ENCODE measurements at regions not wholly inside any gene's neighbourhood (a gene's known extent, or its start where the extent isn't known, plus 50 kb on each side); places are given as distances from the start of the nearest gene placed in this dataset.

GRCh38 chr1:192741095-192741494 is 67.7 kb upstream of the RGS2 start:
- no peak overlapping the region for H3K27ac ChIP-seq (replicated peaks)
- TF ChIP-seq CTCF (IDR thresholded peaks at IDR 0.05; ENCODE audit: borderline replicate concordance), result no peak
- no peaks in the 10 kb centered on the region for H3K27me3 ChIP-seq (ENCODE audit: low read depth)
- no peak overlapping the region for H3K4me3 ChIP-seq
- H3K4me1 ChIP-seq, result peaks cover 5% of the 10 kb centered on the region
- H3K9me3 ChIP-seq (replicated peaks), result peaks cover 11% of the 10 kb centered on the region
- no peaks in the 10 kb centered on the region for H3K36me3 ChIP-seq
- DNase-seq, result no peak
- intact Hi-C loops (cut with micrococcal nuclease), result no loop called here

GRCh38 chr1:192747301-192747700 is 61.5 kb upstream of the RGS2 start:
- peaks cover 26% of the 10 kb centered on the region for H3K4me1 ChIP-seq
- no peak overlapping the region for H3K27ac ChIP-seq (replicated peaks)
- H3K27me3 ChIP-seq (ENCODE audit: low read depth), result no peaks in the 10 kb centered on the region
- H3K9me3 ChIP-seq (replicated peaks), result no peaks in the 10 kb centered on the region
- H3K36me3 ChIP-seq, result no peaks in the 10 kb centered on the region
- TF ChIP-seq CTCF (IDR thresholded peaks at IDR 0.05; ENCODE audit: borderline replicate concordance), result no peak
- intact Hi-C loops (cut with micrococcal nuclease), result no loop called here
- no peak overlapping the region for H3K4me3 ChIP-seq
- no peak for DNase-seq

- Histone ChIP-seq H3K9me3 (replicated peaks) (no peaks in the 10 kb centered on the region), H3K4me1 (peaks cover 26% of the 10 kb centered on the region), H3K27me3 (ENCODE audit: low read depth) (no peaks in the 10 kb centered on the region), H3K4me3 (no peak overlapping the region), H3K27ac (replicated peaks) (no peak overlapping the region), H3K36me3 (no peaks in the 10 kb centered on the region)
- intact Hi-C loops (cut with micrococcal nuclease), result no loop called here
- no peak for TF ChIP-seq CTCF (IDR thresholded peaks at IDR 0.05; ENCODE audit: borderline replicate concordance)
- no peak for DNase-seq
These were observed 60.9 kb upstream of the RGS2 start for GRCh38 chr1:192747943-192748342.

- Histone ChIP-seq H3K36me3 (no peaks in the 10 kb centered on the region), H3K9me3 (replicated peaks) (no peaks in the 10 kb centered on the region), H3K4me1 (peaks cover 26% of the 10 kb centered on the region), H3K4me3 (no peak overlapping the region), H3K27ac (replicated peaks) (peak overlapping the region; percentile 68), H3K27me3 (ENCODE audit: low read depth) (no peaks in the 10 kb centered on the region)
- TF ChIP-seq CTCF (IDR thresholded peaks at IDR 0.05; ENCODE audit: borderline replicate concordance), result no peak
- no peak for DNase-seq
- intact Hi-C loops (cut with micrococcal nuclease), result no loop called here
These were observed 59.5 kb upstream of the RGS2 start for GRCh38 chr1:192749349-192749748.

GRCh38 chr1:192751260-192751659 is 57.6 kb upstream of the RGS2 start:
- H3K4me3 ChIP-seq, result no peak overlapping the region
- intact Hi-C loops (cut with micrococcal nuclease), result no loop called here
- TF ChIP-seq CTCF (IDR thresholded peaks at IDR 0.05; ENCODE audit: borderline replicate concordance), result no peak

GRCh38 chr1:192756314-192756713 is 52.5 kb upstream of the RGS2 start:
- no peak for DNase-seq
- H3K9me3 ChIP-seq (replicated peaks), result no peaks in the 10 kb centered on the region
- TF ChIP-seq CTCF (IDR thresholded peaks at IDR 0.05; ENCODE audit: borderline replicate concordance), result no peak
- H3K27me3 ChIP-seq (ENCODE audit: low read depth), result no peaks in the 10 kb centered on the region
- intact Hi-C loops (cut with micrococcal nuclease), result no loop called here
- H3K27ac ChIP-seq (replicated peaks), result no peak overlapping the region
- H3K4me1 ChIP-seq, result no peaks in the 10 kb centered on the region
- no peaks in the 10 kb centered on the region for H3K36me3 ChIP-seq
- no peak overlapping the region for H3K4me3 ChIP-seq

More at GRCh38 chr1:192751260-192751659, 57.6 kb upstream of the RGS2 start:
- H3K36me3 ChIP-seq, result no peaks in the 10 kb centered on the region
- no peaks in the 10 kb centered on the region for H3K9me3 ChIP-seq (replicated peaks)
- H3K27ac ChIP-seq (replicated peaks), result no peak overlapping the region
- DNase-seq, result no peak
- no peaks in the 10 kb centered on the region for H3K27me3 ChIP-seq (ENCODE audit: low read depth)
- peaks cover 26% of the 10 kb centered on the region for H3K4me1 ChIP-seq
